MM.1S (cell line): ENCODE measurements at regions not wholly inside any gene's neighbourhood (a gene's known extent, or its start where the extent isn't known, plus 50 kb on each side); places are given as distances from the start of the nearest gene placed in this dataset.

Source experiments
- DNase-seq: peaks from one replicate; pipeline ENCODE4 v3.0.0-alpha.2; 2015
- H2AFZ ChIP-seq: fragments of 300-600 bp; sonication (generic); 2 replicates; pipeline ENCODE4 v1.6.0; 2016; ENCODE audit warnings: antibody characterized with exemption, low read length
- H3F3A ChIP-seq: fragments of 300-600 bp; sonication (generic); 2 replicates; pipeline ENCODE4 v1.6.1; 2016; ENCODE audit warnings: mild to moderate bottlenecking, antibody characterized with exemption, low read length, moderate library complexity, mixed read lengths; ENCODE audit not compliant: insufficient read depth
- H3K27ac ChIP-seq: fragments of 300-600 bp; sonication (generic); 2 replicates; pipeline ENCODE4 v1.5.1; 2016; ENCODE audit warnings: mild to moderate bottlenecking, low read length
- H3K27me3 ChIP-seq: fragments of 300-600 bp; sonication (generic); replicated peaks from 2 replicates; pipeline ENCODE4 v1.6.0; 2016; ENCODE audit warnings: low read length; ENCODE audit not compliant: insufficient read depth
- H3K36me3 ChIP-seq: fragments of 300-600 bp; sonication (generic); replicated peaks from 2 replicates; pipeline ENCODE4 v1.6.1; 2016; ENCODE audit warnings: mild to moderate bottlenecking, low read length, mixed read lengths; ENCODE audit not compliant: insufficient read depth
- H3K4me1 ChIP-seq: fragments of 300-600 bp; sonication (generic); 2 replicates; pipeline ENCODE4 v1.6.1; 2016; ENCODE audit warnings: low read length, mixed read lengths
- H3K4me2 ChIP-seq: fragments of 300-600 bp; sonication (generic); 2 replicates; pipeline ENCODE4 v1.6.0; 2016; ENCODE audit warnings: low read depth, low read length
- H3K4me3 ChIP-seq: fragments of 300-600 bp; sonication (generic); 2 replicates; pipeline ENCODE4 v1.5.1; 2016; ENCODE audit warnings: low read length, mixed read lengths
- H3K79me2 ChIP-seq: fragments of 300-600 bp; sonication (generic); 2 replicates; pipeline ENCODE4 v1.6.1; 2016; ENCODE audit warnings: mixed run types, low read length, mixed read lengths
- H3K9ac ChIP-seq: fragments of 300-600 bp; sonication (generic); 2 replicates; pipeline ENCODE4 v1.6.1; 2016; ENCODE audit warnings: low read length, mixed read lengths
- H3K9me2 ChIP-seq: fragments of 300-600 bp; sonication (generic); replicated peaks from 2 replicates; pipeline ENCODE4 v1.6.1; 2016; ENCODE audit warnings: mild to moderate bottlenecking, low read length, mixed read lengths; ENCODE audit not compliant: insufficient read depth
- H3K9me3 ChIP-seq: fragments of 300-600 bp; sonication (generic); replicated peaks from 2 replicates; pipeline ENCODE4 v1.6.1; 2016; ENCODE audit warnings: mild to moderate bottlenecking, low read length, mixed read lengths; ENCODE audit not compliant: insufficient read depth
- H4K20me1 ChIP-seq: fragments of 300-600 bp; sonication (generic); 2 replicates; pipeline ENCODE4 v1.6.1; 2016; ENCODE audit warnings: mild to moderate bottlenecking, low read length, moderate library complexity, mixed read lengths; ENCODE audit not compliant: insufficient read depth
- EZH2 ChIP-seq: fragments of 300-600 bp; sonication (generic); optimal IDR thresholded peaks from 2 replicates; pipeline ENCODE3; 2017; ENCODE audit warnings: low read depth, mild to moderate bottlenecking, antibody characterized with exemption, low read length, mixed read lengths
- EZH2phosphoT487 ChIP-seq: fragments of 300-600 bp; sonication (generic); IDR thresholded peaks from 2 replicates; pipeline ENCODE4 v1.6.1; 2018; ENCODE audit warnings: antibody characterized with exemption, low read length
- TF ChIP-seq, protein P1 (sequence below): fragments of 300-600 bp; sonication (generic); IDR thresholded peaks from 2 replicates; pipeline ENCODE4 v1.5.1; 2016; ENCODE audit warnings: antibody characterized with exemption, low read length, mixed read lengths

DNA sequence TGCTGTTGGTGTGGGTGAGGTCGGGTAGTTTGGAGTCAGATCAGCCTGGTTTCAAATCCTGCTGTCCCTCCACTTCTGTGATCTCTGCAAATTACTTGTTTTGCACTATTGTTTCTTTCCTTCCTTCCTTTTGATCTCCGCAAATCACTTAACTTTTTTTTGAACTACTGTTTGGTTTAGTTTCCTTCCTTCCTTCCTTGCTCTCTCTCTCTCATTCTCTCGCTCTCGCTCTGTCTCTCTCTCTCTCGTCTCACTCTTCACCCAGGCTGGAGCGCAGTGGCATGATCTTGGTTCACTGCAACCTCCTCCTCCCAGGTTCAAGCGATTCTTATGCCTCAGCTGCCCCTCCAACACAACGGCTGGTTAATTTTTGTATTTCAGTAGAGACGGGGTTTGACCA is 141.6 kb upstream of the ITGA6 start:
- H3K4me2 ChIP-seq, result no peak overlapping the region
- H4K20me1 ChIP-seq, result no peaks in the 10 kb centered on the region
- no peak overlapping the region for H3K4me3 ChIP-seq
- no peaks in the 10 kb centered on the region for H3K79me2 ChIP-seq
- H3K9me3 ChIP-seq, result no peaks in the 10 kb centered on the region
- TF ChIP-seq, protein P1, sequence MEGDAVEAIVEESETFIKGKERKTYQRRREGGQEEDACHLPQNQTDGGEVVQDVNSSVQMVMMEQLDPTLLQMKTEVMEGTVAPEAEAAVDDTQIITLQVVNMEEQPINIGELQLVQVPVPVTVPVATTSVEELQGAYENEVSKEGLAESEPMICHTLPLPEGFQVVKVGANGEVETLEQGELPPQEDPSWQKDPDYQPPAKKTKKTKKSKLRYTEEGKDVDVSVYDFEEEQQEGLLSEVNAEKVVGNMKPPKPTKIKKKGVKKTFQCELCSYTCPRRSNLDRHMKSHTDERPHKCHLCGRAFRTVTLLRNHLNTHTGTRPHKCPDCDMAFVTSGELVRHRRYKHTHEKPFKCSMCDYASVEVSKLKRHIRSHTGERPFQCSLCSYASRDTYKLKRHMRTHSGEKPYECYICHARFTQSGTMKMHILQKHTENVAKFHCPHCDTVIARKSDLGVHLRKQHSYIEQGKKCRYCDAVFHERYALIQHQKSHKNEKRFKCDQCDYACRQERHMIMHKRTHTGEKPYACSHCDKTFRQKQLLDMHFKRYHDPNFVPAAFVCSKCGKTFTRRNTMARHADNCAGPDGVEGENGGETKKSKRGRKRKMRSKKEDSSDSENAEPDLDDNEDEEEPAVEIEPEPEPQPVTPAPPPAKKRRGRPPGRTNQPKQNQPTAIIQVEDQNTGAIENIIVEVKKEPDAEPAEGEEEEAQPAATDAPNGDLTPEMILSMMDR, result no peak
- TF ChIP-seq EZH2, result no peak
- no peak for TF ChIP-seq EZH2phosphoT487
- no peaks in the 10 kb centered on the region for H3K27me3 ChIP-seq
- H2AFZ ChIP-seq, result no peak overlapping the region
- no peak for DNase-seq
- H3F3A ChIP-seq, result no peaks in the 10 kb centered on the region
- H3K9ac ChIP-seq, result no peak overlapping the region
- no peak overlapping the region for H3K27ac ChIP-seq
- H3K4me1 ChIP-seq, result no peaks in the 10 kb centered on the region
- H3K36me3 ChIP-seq, result no peaks in the 10 kb centered on the region
- no peaks in the 10 kb centered on the region for H3K9me2 ChIP-seq

DNA sequence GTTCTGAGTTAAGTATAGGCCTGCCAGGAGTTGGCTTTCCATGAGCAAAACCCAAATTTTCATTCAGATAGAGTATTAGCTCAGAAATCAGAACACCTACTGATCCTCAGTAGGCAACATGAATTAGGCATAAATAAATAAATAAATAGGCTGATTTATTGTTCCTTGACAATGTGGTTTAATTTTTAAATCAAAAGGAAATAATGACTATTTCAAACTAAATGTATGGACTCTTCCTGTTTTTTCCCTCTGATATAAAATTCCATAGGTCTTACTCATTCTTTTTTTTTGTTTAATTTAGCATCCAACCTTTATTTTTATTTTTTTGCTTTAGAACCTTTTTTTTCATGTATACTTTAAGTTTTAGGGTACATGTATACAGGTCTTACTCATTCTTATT is 140.2 kb upstream of the ITGA6 start:
- no peak overlapping the region for H3K4me2 ChIP-seq
- H3K9me3 ChIP-seq, result no peaks in the 10 kb centered on the region
- no peak overlapping the region for H2AFZ ChIP-seq
- TF ChIP-seq EZH2phosphoT487 (no peak), EZH2 (no peak)
- TF ChIP-seq, protein P1, result no peak
- no peak overlapping the region for H3K4me3 ChIP-seq
- no peaks in the 10 kb centered on the region for H3K27me3 ChIP-seq
- no peaks in the 10 kb centered on the region for H4K20me1 ChIP-seq
- no peaks in the 10 kb centered on the region for H3K4me1 ChIP-seq
- H3K27ac ChIP-seq, result no peak overlapping the region
- H3K79me2 ChIP-seq, result no peaks in the 10 kb centered on the region
- H3K36me3 ChIP-seq, result no peaks in the 10 kb centered on the region
- H3F3A ChIP-seq, result no peaks in the 10 kb centered on the region
- no peak for DNase-seq
- H3K9me2 ChIP-seq, result no peaks in the 10 kb centered on the region
- no peak overlapping the region for H3K9ac ChIP-seq

- no peaks in the 10 kb centered on the region for H3K27me3 ChIP-seq
- H3K9me2 ChIP-seq, result no peaks in the 10 kb centered on the region
- no peak overlapping the region for H3K9ac ChIP-seq
- no peak overlapping the region for H2AFZ ChIP-seq
- H3K4me3 ChIP-seq, result no peak overlapping the region
- no peaks in the 10 kb centered on the region for H3K9me3 ChIP-seq
- no peak for DNase-seq
- H3K36me3 ChIP-seq, result no peaks in the 10 kb centered on the region
- H3F3A ChIP-seq, result no peaks in the 10 kb centered on the region
- no peaks in the 10 kb centered on the region for H3K79me2 ChIP-seq
- no peak overlapping the region for H3K27ac ChIP-seq
- H4K20me1 ChIP-seq, result no peaks in the 10 kb centered on the region
- no peak for TF ChIP-seq EZH2
- no peak for TF ChIP-seq EZH2phosphoT487
- TF ChIP-seq, protein P1, result no peak
- H3K4me1 ChIP-seq, result no peaks in the 10 kb centered on the region
- H3K4me2 ChIP-seq, result no peak overlapping the region
Measured at GRCh38 chr2:172287605-172288315, 139.6 kb upstream of the ITGA6 start.
